HG03565 (cell line): ENCODE measurements at regions not wholly inside any gene's neighbourhood (a gene's known extent, or its start where the extent isn't known, plus 50 kb on each side); places are given as distances from the start of the nearest gene placed in this dataset.

Experiments
- ATAC-seq: cut with Tn5 transposase; IDR thresholded peaks from one replicate; pipeline ENCODE4 v1.9.1; 2021; ENCODE audit warnings: mild to moderate bottlenecking, moderate library complexity; ENCODE audit not compliant: unreplicated experiment

GRCh38 chr5:8752595-8752994 is 793.3 kb downstream of the SEMA5A start:
- no peak for ATAC-seq

GRCh38 chr5:8756498-8757084 is 789.3 kb downstream of the SEMA5A start:
- ATAC-seq: no peak

GRCh38 chr5:8765886-8766285 is 780.0 kb downstream of the SEMA5A start:
- no peak for ATAC-seq

- ATAC-seq: no peak
These were observed 779.4 kb downstream of the SEMA5A start for GRCh38 chr5:8766448-8766847.

GRCh38 chr5:8767111-8767510 is 778.8 kb downstream of the SEMA5A start:
- ATAC-seq: no peak

- ATAC-seq: no peak
These were observed 778.1 kb downstream of the SEMA5A start for GRCh38 chr5:8767746-8768145.

- no peak for ATAC-seq
These were observed 776.2 kb downstream of the SEMA5A start for GRCh38 chr5:8769631-8770030.

- ATAC-seq: no peak
These were observed 775.4 kb downstream of the SEMA5A start for GRCh38 chr5:8770431-8770830.

- no peak for ATAC-seq
These were observed 772.7 kb downstream of the SEMA5A start for GRCh38 chr5:8773046-8773615.

GRCh38 chr5:8784692-8785091 is 761.2 kb downstream of the SEMA5A start:
- no peak for ATAC-seq

GRCh38 chr5:8788246-8788645 is 757.6 kb downstream of the SEMA5A start:
- ATAC-seq: no peak

- no peak for ATAC-seq
These were observed 740.2 kb downstream of the SEMA5A start for GRCh38 chr5:8805653-8806052.

- ATAC-seq: no peak
These were observed 738.2 kb downstream of the SEMA5A start for GRCh38 chr5:8807636-8808035.

- no peak for ATAC-seq
These were observed 734.3 kb downstream of the SEMA5A start for GRCh38 chr5:8811581-8811980.

GRCh38 chr5:8813180-8813579 is 732.7 kb downstream of the SEMA5A start:
- ATAC-seq: no peak

GRCh38 chr5:8814105-8814504 is 731.8 kb downstream of the SEMA5A start:
- ATAC-seq: no peak

GRCh38 chr5:8824371-8824770 is 721.5 kb downstream of the SEMA5A start:
- no peak for ATAC-seq

- ATAC-seq: no peak
These were observed 720.6 kb downstream of the SEMA5A start for GRCh38 chr5:8825139-8825757.

GRCh38 chr5:8826508-8826907 is 719.4 kb downstream of the SEMA5A start:
- ATAC-seq: no peak

GRCh38 chr5:8827696-8828095 is 718.2 kb downstream of the SEMA5A start:
- ATAC-seq: no peak

- no peak for ATAC-seq
These were observed 717.1 kb downstream of the SEMA5A start for GRCh38 chr5:8828596-8829322.
